ENCODE measurements at regions not wholly inside any gene's neighbourhood (a gene's known extent, or its start where the extent isn't known, plus 50 kb on each side); places are given as distances from the start of the nearest gene placed in this dataset.

DNA sequence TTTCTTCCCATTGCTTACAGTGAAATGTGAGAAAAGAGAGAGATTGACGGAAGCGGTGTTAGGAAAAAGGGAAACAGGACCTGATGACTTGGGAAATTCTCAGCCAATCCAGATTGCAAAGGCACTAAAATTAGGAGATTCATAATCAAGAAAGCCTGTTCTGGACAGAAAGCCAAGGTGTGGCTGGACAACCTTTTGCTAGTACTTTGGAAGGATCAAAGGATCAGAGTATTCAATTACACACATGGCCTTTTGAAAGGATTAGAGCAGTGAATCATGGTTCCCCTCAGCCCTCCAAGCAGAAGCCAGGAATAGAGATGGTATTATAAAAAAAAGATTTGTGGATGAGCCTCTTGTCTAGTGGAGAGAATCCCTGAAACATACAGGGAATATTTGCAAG is 669.8 kb upstream of the ADAMTS5 start:
- Histone ChIP-seq H2AFZ (replicated peaks) (no peak overlapping the region), H3K4me3 (no peak overlapping the region), H3K9ac (no peak overlapping the region), H3K4me1 (no peaks in the 10 kb centered on the region), H3F3A (ENCODE audit: low read depth) (no peaks in the 10 kb centered on the region), H3K9me3 (ENCODE audit: low read depth) (no peaks in the 10 kb centered on the region), H3K36me3 (no peaks in the 10 kb centered on the region), H4K20me1 (ENCODE audit: low read depth) (no peaks in the 10 kb centered on the region), H3K27ac (no peak overlapping the region), H3K27me3 (no peaks in the 10 kb centered on the region), H3K79me2 (ENCODE audit: low read depth) (no peaks in the 10 kb centered on the region), H3K4me2 (no peak overlapping the region)
- H3K4me1 Mint-ChIP-seq: peaks cover 5% of the 10 kb centered on the region
- H3K36me3 Mint-ChIP-seq: no peaks in the 10 kb centered on the region
- no peak for DNase-seq (ENCODE audit: low spot score)
- H3K27ac Mint-ChIP-seq: no peak overlapping the region
- no peaks in the 10 kb centered on the region for H3K27me3 Mint-ChIP-seq (ENCODE audit: insufficient read depth, low read depth)
- H3K4me3 Mint-ChIP-seq: no peak overlapping the region
- TF ChIP-seq, protein P1, sequence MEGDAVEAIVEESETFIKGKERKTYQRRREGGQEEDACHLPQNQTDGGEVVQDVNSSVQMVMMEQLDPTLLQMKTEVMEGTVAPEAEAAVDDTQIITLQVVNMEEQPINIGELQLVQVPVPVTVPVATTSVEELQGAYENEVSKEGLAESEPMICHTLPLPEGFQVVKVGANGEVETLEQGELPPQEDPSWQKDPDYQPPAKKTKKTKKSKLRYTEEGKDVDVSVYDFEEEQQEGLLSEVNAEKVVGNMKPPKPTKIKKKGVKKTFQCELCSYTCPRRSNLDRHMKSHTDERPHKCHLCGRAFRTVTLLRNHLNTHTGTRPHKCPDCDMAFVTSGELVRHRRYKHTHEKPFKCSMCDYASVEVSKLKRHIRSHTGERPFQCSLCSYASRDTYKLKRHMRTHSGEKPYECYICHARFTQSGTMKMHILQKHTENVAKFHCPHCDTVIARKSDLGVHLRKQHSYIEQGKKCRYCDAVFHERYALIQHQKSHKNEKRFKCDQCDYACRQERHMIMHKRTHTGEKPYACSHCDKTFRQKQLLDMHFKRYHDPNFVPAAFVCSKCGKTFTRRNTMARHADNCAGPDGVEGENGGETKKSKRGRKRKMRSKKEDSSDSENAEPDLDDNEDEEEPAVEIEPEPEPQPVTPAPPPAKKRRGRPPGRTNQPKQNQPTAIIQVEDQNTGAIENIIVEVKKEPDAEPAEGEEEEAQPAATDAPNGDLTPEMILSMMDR (IDR thresholded peaks at IDR 0.05): no peak
- TF ChIP-seq EZH2phosphoT487 (IDR thresholded peaks at IDR 0.05) (no peak), EZH2 (IDR thresholded peaks at IDR 0.05) (no peak)
- no peaks in the 10 kb centered on the region for H3K9me3 Mint-ChIP-seq

DNA sequence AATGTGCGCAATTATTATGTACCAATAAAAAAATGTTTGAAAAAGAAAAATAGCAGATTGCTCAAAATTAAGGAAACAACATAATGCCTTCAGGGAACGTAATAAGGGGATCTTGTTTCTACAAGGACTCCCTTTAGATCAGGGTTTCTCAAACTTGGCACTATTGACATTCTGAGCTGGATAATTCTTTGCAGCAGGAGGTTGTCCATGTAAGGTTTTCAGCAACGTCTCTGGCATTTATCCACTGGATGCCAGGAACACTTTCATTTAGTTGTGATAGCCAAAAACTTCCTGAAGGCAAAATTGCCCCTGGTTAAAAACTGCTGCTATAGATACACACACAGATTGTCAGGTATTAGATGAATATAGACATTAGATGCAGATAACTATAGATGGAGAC is 666.7 kb upstream of the ADAMTS5 start:
- no peaks in the 10 kb centered on the region for H3K27me3 Mint-ChIP-seq (ENCODE audit: insufficient read depth, low read depth)
- no peaks in the 10 kb centered on the region for H3K4me1 ChIP-seq

DNA sequence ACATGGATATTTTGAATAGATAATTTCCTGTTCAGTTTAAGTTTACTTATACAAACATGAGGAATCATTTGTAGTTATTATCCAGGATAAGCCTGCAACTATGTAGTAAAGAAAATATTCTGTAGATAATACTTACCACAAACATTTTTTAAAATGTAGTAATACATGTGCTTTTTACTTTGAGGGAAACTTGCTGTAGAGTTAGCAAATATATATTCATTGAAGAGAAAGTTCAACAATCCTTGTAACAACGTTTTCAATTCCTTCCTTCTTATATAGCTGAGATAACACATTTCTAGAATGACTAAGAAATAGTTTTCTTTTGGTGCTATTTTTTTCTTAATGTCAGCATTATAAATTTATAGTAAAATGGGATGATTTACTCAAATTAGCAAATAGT is 664.6 kb upstream of the ADAMTS5 start:
- no peaks in the 10 kb centered on the region for H3K27me3 ChIP-seq
- H3K79me2 ChIP-seq (ENCODE audit: low read depth): no peaks in the 10 kb centered on the region
- no peak overlapping the region for H3K4me2 ChIP-seq
- H3K4me3 ChIP-seq: no peak overlapping the region
- H4K20me1 ChIP-seq (ENCODE audit: low read depth): no peaks in the 10 kb centered on the region
- H3K27ac ChIP-seq: no peak overlapping the region
- peaks cover 1% of the 10 kb centered on the region for H3K4me1 Mint-ChIP-seq
- no peaks in the 10 kb centered on the region for H3K27me3 Mint-ChIP-seq (ENCODE audit: insufficient read depth, low read depth)
- no peaks in the 10 kb centered on the region for H3K9me3 ChIP-seq (ENCODE audit: low read depth)
- no peaks in the 10 kb centered on the region for H3K4me1 ChIP-seq
- H2AFZ ChIP-seq (replicated peaks): no peak overlapping the region
- H3K4me3 Mint-ChIP-seq: no peak overlapping the region
- no peak overlapping the region for H3K27ac Mint-ChIP-seq
- TF ChIP-seq EZH2 (IDR thresholded peaks at IDR 0.05) (no peak), EZH2phosphoT487 (IDR thresholded peaks at IDR 0.05) (no peak)
- TF ChIP-seq, protein P1 (IDR thresholded peaks at IDR 0.05): no peak
- H3K36me3 ChIP-seq: no peaks in the 10 kb centered on the region
- no peaks in the 10 kb centered on the region for H3K36me3 Mint-ChIP-seq
- no peak overlapping the region for H3K9ac ChIP-seq
- H3F3A ChIP-seq (ENCODE audit: low read depth): peaks cover 3% of the 10 kb centered on the region
- H3K9me3 Mint-ChIP-seq: no peaks in the 10 kb centered on the region
- DNase-seq (ENCODE audit: low spot score): no peak

More for the DNA sequence above, 666.7 kb upstream of the ADAMTS5 start:
- Mint-ChIP-seq H3K36me3 (no peaks in the 10 kb centered on the region), H3K27ac (no peak overlapping the region), H3K9me3 (no peaks in the 10 kb centered on the region), H3K4me1 (peaks cover 5% of the 10 kb centered on the region), H3K4me3 (no peak overlapping the region)
- Histone ChIP-seq H3K27ac (no peak overlapping the region), H3F3A (ENCODE audit: low read depth) (no peaks in the 10 kb centered on the region), H3K79me2 (ENCODE audit: low read depth) (no peaks in the 10 kb centered on the region), H3K27me3 (no peaks in the 10 kb centered on the region), H3K4me3 (no peak overlapping the region), H3K9me3 (ENCODE audit: low read depth) (no peaks in the 10 kb centered on the region), H3K9ac (no peak overlapping the region), H4K20me1 (ENCODE audit: low read depth) (no peaks in the 10 kb centered on the region), H2AFZ (replicated peaks) (no peak overlapping the region), H3K36me3 (no peaks in the 10 kb centered on the region), H3K4me2 (no peak overlapping the region)
- no peak for DNase-seq (ENCODE audit: low spot score)
- TF ChIP-seq EZH2phosphoT487 (IDR thresholded peaks at IDR 0.05) (no peak), EZH2 (IDR thresholded peaks at IDR 0.05) (no peak)
- TF ChIP-seq, protein P1 (IDR thresholded peaks at IDR 0.05): no peak
